CD4-positive, alpha-beta T cell treated with Interleukin-12 subunit alpha and Interleukin-12 subunit beta, for 1 hour (primary cell): ENCODE measurements at regions not wholly inside any gene's neighbourhood (a gene's known extent, or its start where the extent isn't known, plus 50 kb on each side); places are given as distances from the start of the nearest gene placed in this dataset.
A peak's percentile ranks its signal among the peaks of the same experiment; 100 is the strongest.
"Not testable (repeated sequence)": the region's sequence is repeated elsewhere in the genome, so short reads cannot be mapped to it uniquely, and the experiment has no call there.

ENCODE experiments used
- DNase-seq: peaks from one replicate; pipeline ENCODE4 v3.0.0-alpha.2; 2020

GRCh38 chr20:2203436-2203835 lies 92.4 kb upstream of the TGM3 start:
- no peak for DNase-seq

GRCh38 chr20:2204021-2204420 lies 91.8 kb upstream of the TGM3 start:
- no peak for DNase-seq

DNA sequence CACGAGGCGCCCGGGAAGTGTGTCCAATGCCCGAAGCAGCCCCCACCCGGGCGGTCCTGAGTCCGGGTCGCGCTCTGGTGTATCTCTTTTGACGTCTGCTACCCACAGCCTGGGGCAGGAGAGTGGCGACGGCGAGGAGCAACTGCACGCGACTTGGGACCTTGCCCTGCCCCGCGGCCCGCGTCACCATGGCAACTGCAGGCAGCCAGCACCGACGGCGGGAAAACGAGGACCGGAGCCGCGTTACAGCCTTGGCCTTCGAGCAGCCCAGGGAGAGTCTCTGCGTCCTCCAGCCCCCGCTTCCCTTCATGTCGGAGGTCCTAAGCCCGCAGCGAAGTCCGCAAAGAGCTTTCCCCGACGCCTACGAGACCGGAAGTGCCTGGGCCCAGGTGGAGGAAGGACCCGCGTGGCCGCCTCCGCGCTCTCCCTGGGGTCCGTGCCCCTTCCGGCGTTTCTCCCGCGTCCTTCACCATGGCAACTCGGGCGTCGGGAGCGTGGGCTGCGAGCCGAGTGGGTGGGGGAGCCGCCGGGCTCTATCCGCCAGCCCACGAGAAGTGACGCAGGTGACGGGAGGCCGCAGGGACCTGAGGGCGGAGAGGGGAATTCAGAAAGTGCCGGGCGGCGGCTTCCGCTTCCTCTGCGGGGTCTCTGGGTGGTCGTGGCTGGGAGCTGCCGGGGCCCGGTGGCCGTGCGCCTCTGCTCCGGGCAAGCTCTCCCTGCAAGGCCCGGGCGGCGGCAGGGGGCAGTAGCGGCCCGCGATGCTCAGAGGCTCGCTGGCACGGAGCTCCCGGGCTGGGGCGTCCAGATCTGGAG lies 88.6 kb upstream of the TGM3 start:
- DNase-seq: peak; percentile 34

DNA sequence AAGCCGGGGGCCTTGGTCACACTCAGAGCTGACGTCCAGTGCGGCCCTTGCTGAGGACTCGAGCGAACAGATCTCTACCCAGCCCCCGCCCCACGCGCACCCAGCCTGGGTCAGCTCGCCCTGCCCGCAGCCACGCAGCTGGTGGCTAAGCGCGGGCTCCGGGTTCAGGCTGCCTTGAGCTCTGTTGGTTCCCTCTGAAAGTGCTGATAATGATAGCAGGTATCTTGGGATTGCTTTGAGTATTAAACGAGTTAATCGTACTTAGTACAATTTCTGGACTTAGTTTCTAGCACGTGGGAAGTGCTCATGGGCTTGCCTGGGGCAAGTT lies 88.1 kb upstream of the TGM3 start:
- no peak for DNase-seq

DNA sequence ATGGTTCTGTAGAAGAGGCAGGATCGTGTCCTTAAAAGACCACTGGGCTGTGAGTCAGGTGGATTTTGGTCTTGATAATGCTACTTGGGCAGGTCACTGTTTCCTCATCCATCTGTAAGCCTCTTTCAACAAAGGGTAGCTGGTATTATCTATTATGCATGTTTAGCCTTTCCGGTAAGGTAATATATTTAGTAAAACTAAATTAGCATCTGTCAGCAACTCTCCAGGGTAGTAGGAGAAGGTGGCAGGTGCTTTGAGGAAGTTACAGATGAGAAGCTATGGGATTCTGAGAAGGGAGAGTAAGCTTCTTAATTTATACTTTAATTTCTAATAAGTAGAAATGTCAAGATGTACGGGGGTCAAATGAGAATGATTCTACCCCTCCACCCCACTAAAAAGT lies 86.9 kb upstream of the TGM3 start:
- DNase-seq: no peak

GRCh38 chr20:2210646-2211552 lies 84.9 kb upstream of the TGM3 start:
- no peak for DNase-seq

GRCh38 chr20:2212456-2213015 lies 83.3 kb upstream of the TGM3 start:
- DNase-seq: no peak

- DNase-seq: no peak
Observed at GRCh38 chr20:2213401-2213800, 82.4 kb upstream of the TGM3 start.

DNA sequence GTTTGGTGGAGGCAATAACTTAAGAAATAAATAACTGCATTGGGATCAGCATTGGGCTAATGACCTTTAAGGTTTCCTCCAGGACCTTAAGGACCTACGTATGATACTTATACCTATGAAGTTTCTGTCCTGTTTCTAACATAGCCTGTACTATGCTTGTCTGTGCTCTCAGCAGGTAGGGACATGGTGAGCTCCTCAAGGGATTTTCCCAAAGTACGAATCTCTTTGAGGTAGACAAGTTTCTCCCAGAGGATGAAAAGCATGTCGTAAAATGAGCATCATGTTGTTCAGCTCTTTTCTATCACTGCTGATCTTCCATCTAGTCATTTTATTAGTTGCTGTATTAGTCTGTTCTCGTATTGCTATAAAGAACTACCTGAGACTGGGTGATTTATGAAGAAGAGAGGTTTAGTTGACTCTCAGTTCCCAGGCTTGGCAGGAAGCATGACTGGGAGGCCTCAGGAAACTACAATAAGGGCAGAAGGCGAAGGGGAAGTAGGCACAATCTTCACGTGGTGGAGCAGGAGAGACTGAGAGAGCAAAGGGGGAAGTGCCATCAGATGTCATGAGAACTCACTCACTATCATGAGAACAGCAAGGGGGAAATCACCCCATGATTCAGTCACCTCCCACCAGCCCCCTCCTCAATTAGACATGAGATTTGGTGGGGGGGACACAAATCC lies 77.8 kb upstream of the TGM3 start:
- peak; percentile 20 for DNase-seq

GRCh38 chr20:2219481-2220006 lies 76.3 kb upstream of the TGM3 start:
- no peak for DNase-seq

DNA sequence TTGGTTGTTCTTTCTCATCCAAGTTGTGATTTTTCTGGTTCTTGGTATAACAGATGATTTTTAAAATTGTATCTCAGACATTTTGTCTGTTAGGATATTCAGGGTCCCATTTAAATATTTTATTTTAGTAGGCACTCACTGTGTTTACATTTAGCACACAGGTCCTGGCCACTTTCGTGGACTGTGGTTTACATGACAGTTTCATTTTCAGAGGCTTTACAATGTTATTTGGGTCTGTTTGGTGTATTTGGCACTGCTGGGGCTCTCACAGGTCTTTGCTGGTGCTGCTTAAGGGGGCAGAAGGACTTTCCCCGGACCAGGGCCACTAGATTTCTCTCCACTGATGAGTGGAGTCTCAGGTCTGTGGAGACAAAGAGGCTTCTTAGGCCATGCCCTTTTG lies 75.5 kb upstream of the TGM3 start:
- DNase-seq: no peak

GRCh38 chr20:2221921-2222320 lies 73.9 kb upstream of the TGM3 start:
- DNase-seq: no peak

- DNase-seq: no peak
Observed at GRCh38 chr20:2223558-2224367, 72.0 kb upstream of the TGM3 start.

- no peak for DNase-seq
Observed at GRCh38 chr20:2224368-2224639, 71.5 kb upstream of the TGM3 start.

GRCh38 chr20:2227285-2227684 lies 68.5 kb upstream of the TGM3 start:
- DNase-seq: not testable (repeated sequence)

GRCh38 chr20:2227861-2228260 lies 67.9 kb upstream of the TGM3 start:
- DNase-seq: no peak

- DNase-seq: no peak
Observed at GRCh38 chr20:2228926-2229325, 66.9 kb upstream of the TGM3 start.

GRCh38 chr20:2230726-2231488 lies 64.9 kb upstream of the TGM3 start:
- no peak for DNase-seq

GRCh38 chr20:2231701-2232100 lies 64.1 kb upstream of the TGM3 start:
- no peak for DNase-seq

GRCh38 chr20:2234598-2235191 lies 61.1 kb upstream of the TGM3 start:
- DNase-seq: no peak

- no peak for DNase-seq
Observed at GRCh38 chr20:2236256-2236655, 59.5 kb upstream of the TGM3 start.
